Liver (tissue), 3 donors: ENCODE measurements at regions not wholly inside any gene's neighbourhood (a gene's known extent, or its start where the extent isn't known, plus 50 kb on each side); places are given as distances from the start of the nearest gene placed in this dataset.

Experiments
- CTCF ChIP-seq: fragments of 150-350 bp; IDR thresholded peaks from 2 replicates; pipeline ENCODE4 v1.5.1; 2017; ENCODE audit warnings: improper control_type of control experiment, low read depth, low read length; ENCODE audit not compliant: missing input control
- GABPA ChIP-seq, 2 donors: IDR thresholded peaks in 1 of 2; conservative IDR thresholded peaks in 1 of 2; 2 replicates each; pipeline ENCODE4 v1.6.1; 2016; ENCODE audit warnings: antibody characterized with exemption in 2 of 2, mild to moderate bottlenecking in 1 of 2, moderate library complexity in 1 of 2
- HNF4A ChIP-seq, 2 donors: conservative IDR thresholded peaks; 2 replicates each; pipeline ENCODE4 v1.6.1; 2016; ENCODE audit warnings: antibody characterized with exemption in 2 of 2, mild to moderate bottlenecking in 2 of 2
- RAD21 ChIP-seq, 2 donors: IDR thresholded peaks; 2 replicates each; pipeline ENCODE4 v1.6.1; 2016; ENCODE audit warnings: antibody characterized with exemption in 2 of 2, mild to moderate bottlenecking in 2 of 2
- RXRA ChIP-seq, 2 donors: IDR thresholded peaks; 2 replicates each; pipeline ENCODE4 v1.6.1; 2017 to 2018; ENCODE audit warnings: antibody characterized with exemption in 2 of 2, mild to moderate bottlenecking in 1 of 2
- TAF1 ChIP-seq: conservative IDR thresholded peaks from 2 replicates; pipeline ENCODE4 v1.6.1; 2016; ENCODE audit warnings: antibody characterized with exemption, mild to moderate bottlenecking
- YY1 ChIP-seq: IDR thresholded peaks from 2 replicates; pipeline ENCODE4 v1.6.1; 2016; ENCODE audit warnings: antibody characterized with exemption, mild to moderate bottlenecking
- TF ChIP-seq, protein P1 (sequence below): IDR thresholded peaks from 2 replicates; pipeline ENCODE4 v1.6.1; 2016; ENCODE audit warnings: antibody characterized with exemption
- donor health status: healthy.
- donor health status: healthy.

GRCh38 chr2:196262606-196263005, 91.2 kb upstream of the STK17B start:
- TF ChIP-seq CTCF (no peak), TAF1 (no peak), HNF4A (conservative IDR thresholded peaks at IDR 0.05) (no peak), RXRA (IDR thresholded peaks at IDR 0.05) (no peak), RAD21 (IDR thresholded peaks at IDR 0.05) (no peak), YY1 (no peak), GABPA (IDR thresholded peaks at IDR 0.05 in 1 of 2, conservative IDR thresholded peaks at IDR 0.05 in 1 of 2) (no peak)
- TF ChIP-seq, protein P1, sequence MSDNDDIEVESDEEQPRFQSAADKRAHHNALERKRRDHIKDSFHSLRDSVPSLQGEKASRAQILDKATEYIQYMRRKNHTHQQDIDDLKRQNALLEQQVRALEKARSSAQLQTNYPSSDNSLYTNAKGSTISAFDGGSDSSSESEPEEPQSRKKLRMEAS = no peak
